GM12892 (cell line): ENCODE measurements at regions not wholly inside any gene's neighbourhood (a gene's known extent, or its start where the extent isn't known, plus 50 kb on each side); places are given as distances from the start of the nearest gene placed in this dataset.

Experiments
- DNase-seq: peaks from one replicate; pipeline ENCODE4 v3.0.0; 2011; ENCODE audit not compliant: insufficient read length
- FAIRE-seq: peaks from 2 replicates; lab custom pipeline; 2011; peaks lifted over from hg19 to GRCh38; lab: Jason Lieb, UNC
- POLR2A ChIP-seq: IDR thresholded peaks from 2 replicates; pipeline ENCODE4 v1.6.1; 2011; ENCODE audit warnings: low read depth, low read length, control low read depth
- POLR2AphosphoS5 ChIP-seq: IDR thresholded peaks from 2 replicates; pipeline ENCODE4 v1.6.1; 2011; ENCODE audit warnings: low read depth, low read length, control low read depth
- TAF1 ChIP-seq: IDR thresholded peaks from 2 replicates; pipeline ENCODE4 v1.6.1; 2011; ENCODE audit warnings: low read depth, mild to moderate bottlenecking, control low read depth, low read length, borderline replicate concordance

DNA sequence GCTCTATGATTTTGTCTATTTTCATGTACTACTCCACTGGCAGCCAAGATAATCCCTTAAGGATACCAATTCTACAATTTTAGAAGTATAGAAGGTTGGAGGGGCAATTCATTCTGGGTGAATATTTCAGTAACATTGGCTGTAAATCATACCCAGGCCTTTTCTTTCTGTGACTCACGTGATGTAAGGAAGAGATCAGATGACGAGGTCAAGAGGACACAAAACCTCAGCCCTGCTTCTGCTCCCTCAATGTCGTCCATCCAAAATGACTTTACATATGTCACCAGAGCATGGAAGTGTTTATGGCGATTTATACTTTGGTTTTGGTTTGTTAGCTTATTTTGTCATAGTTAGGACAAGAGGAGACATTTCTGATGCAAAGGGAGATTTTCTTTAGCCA, 70.7 kb upstream of the SLC4A4 start:
- FAIRE-seq (peak; percentile 14), DNase-seq (no peak)
- TF ChIP-seq POLR2A (no peak), POLR2AphosphoS5 (no peak), TAF1 (no peak)

DNA sequence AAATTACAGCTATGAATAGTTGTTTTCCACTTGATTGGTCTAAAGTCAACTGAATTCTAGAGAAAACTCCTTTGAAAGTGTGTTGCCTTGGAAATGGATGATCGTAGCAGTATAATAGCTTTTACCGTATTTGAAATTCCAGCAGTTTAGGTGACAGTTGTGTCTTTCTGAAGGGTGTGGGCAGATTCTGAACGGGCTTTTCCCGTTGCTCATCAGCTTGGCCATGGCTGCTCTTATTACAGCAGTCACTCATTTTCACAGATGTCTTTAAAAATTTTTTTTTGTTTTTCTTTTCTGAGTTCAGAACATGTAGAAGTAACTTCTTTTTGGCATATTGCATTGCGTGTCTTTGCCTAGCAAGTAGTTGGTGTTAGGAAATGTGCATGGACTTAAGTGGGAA, 69.6 kb upstream of the SLC4A4 start:
- no peak for DNase-seq
- FAIRE-seq: no peak
- TF ChIP-seq POLR2A (no peak), POLR2AphosphoS5 (no peak), TAF1 (no peak)

DNA sequence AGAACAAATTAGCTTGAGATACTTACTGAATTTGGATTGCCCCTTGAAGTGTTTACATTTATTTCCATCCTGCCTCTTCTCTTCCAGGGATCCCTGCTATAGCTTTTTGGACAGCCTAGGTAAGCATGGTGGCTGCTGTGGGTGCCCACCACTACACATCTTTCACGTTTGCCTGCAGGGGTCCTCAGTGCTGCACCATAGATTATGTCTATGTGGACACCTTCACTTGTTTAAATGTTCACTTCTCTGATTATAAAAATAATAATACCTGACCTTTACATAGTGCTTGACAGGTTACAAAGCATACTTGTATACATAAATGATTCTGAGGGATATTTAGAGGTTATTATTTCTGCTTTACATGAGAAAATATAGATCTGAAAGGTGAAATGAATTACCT, 67.9 kb upstream of the SLC4A4 start:
- no peak for DNase-seq
- TF ChIP-seq POLR2A (no peak), POLR2AphosphoS5 (no peak), TAF1 (no peak)
- no peak for FAIRE-seq

DNA sequence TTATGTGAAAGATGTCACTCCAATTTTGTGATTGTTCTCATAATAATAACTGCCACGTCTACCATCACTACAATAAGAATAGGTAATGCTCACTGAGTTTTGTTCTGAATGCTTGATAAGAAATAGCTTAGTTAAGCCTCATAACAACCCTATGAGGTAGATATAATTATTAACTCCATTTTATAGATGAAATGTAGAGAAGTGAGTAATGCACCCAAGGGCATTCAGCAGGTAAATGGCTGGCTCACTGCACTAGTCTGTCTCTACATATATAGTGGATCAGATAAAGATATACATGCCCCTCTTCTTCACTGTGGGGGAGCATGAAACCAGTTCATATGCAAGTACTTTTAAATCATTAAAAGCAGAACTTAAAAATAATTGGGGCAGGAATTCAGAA, 65.8 kb upstream of the SLC4A4 start:
- no peak for FAIRE-seq
- no peak for DNase-seq

DNA sequence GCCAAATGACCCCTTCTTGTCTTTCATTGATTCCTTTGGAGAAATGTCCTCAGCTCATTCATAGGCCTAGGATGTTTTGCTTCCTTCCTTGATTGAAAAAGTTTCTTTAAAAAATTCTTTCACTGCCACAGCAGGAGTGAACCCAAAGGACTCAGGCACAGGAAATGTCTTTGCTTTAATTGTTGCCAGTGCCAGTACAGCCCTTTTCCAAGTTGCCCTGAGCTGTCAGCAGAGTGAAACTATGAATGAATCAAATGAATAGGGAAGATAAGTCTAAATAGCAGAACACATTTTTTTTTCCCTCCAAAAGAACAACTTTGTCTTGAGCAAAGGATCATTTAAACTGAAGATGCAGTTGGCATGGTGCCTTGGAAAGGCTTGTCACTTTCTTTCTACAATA, 63.8 kb upstream of the SLC4A4 start:
- no peak for DNase-seq
- no peak for FAIRE-seq

More for the DNA sequence above, 65.8 kb upstream of the SLC4A4 start:
- TF ChIP-seq POLR2A (no peak), TAF1 (no peak), POLR2AphosphoS5 (no peak)

GRCh38 chr4:71275570-71275969, 63.2 kb upstream of the SLC4A4 start:
- TF ChIP-seq POLR2A (no peak), TAF1 (no peak), POLR2AphosphoS5 (no peak)
- DNase-seq: no peak
- FAIRE-seq: peak; percentile 36

More for the DNA sequence above, 63.8 kb upstream of the SLC4A4 start:
- TF ChIP-seq POLR2A: no peak
- TF ChIP-seq POLR2AphosphoS5: no peak

DNA sequence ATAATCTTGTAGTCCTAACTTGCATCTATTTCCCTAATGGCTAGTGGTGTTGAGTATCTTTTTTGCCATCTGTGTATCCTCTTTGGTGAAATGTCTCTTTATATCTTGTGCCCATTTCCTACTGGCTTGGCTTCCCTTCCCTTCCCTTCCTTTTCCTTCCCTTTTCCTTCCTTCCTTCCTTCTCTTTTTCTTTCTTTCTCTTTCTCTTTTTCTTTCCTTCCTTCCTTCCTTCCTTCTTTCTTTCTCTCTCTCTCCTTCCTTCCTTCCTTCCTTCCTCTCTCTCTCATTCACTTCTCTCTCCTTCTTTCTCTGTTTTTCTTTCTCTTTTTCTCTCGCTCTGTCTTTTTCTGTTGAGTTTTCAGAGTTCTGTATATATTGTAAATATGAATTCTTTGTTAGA, 61.5 kb upstream of the SLC4A4 start:
- TF ChIP-seq POLR2AphosphoS5: no peak
- no peak for TF ChIP-seq POLR2A
- TF ChIP-seq TAF1: no peak
- DNase-seq (no peak), FAIRE-seq (no peak)

DNA sequence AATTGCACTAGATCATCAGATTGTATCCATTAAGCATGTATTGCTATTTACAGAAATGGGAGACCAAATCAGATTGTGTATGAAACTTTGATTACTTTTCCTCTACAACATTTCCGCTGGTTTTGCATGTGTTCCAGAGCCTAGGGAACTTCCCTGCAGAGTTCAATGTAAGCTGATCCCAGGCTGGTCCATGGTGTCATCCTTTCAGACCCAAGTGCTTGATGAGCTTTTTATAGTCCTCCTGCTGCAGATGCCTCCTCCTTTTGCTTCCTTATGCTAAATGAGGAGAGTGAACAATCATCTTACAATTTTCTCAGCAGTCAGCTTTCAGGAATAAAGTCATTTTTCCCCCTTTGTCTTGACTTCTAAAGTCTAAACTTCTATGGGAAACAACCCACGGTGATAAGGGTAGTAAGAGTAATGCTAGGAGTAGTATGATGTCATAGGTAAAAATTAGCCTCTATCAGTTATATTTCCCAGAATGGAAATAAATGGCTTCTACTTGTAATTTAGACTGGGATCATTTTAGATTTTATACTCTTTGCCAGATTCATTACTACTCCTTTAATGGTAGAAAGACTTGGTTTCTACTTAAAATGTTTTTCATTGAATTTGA, 55.1 kb upstream of the SLC4A4 start:
- DNase-seq (no peak), FAIRE-seq (no peak)
- TF ChIP-seq POLR2A (no peak), TAF1 (no peak), POLR2AphosphoS5 (no peak)

DNA sequence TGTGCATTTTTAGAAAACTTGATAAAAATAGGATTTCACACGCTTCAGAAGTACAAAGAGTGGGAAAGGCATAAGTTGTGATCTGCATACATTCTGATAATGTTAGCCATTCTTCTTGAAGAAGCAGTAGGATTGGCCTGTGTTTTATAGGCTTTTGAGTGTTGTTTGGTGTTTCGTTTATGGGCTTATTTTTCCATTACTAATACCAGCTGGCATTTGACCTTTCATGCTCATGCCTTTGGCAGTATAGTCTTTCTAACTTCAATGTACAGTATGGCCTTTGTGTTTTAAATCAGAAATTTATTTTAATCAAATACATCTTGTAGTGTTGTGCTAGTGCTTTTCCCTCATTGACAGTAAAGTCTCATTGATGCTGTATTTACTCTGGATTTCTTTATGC, 51.5 kb upstream of the SLC4A4 start:
- TF ChIP-seq POLR2AphosphoS5: no peak
- no peak for TF ChIP-seq TAF1
- no peak for TF ChIP-seq POLR2A
- DNase-seq (no peak), FAIRE-seq (no peak)

GRCh38 chr4:71288875-71289274, 49.9 kb upstream of the SLC4A4 start:
- FAIRE-seq (no peak), DNase-seq (no peak)
- TF ChIP-seq POLR2AphosphoS5: no peak
- TF ChIP-seq POLR2A: no peak
- TF ChIP-seq TAF1: no peak
